Stimulated activated CD4-positive, alpha-beta T cell treated with anti-CD3 and anti-CD28 coated beads, Interleukin-15, amount 100 ng/mL, for 24 hours (primary cell): ENCODE measurements at regions not wholly inside any gene's neighbourhood (a gene's known extent, or its start where the extent isn't known, plus 50 kb on each side); places are given as distances from the start of the nearest gene placed in this dataset.

Source experiments
- DNase-seq: peaks from one replicate; pipeline ENCODE4 v3.0.0-alpha.2; 2020

GRCh38 chr12:75581515-75581914, 70.1 kb upstream of the KRR1 start:
- DNase-seq: no peak

DNA sequence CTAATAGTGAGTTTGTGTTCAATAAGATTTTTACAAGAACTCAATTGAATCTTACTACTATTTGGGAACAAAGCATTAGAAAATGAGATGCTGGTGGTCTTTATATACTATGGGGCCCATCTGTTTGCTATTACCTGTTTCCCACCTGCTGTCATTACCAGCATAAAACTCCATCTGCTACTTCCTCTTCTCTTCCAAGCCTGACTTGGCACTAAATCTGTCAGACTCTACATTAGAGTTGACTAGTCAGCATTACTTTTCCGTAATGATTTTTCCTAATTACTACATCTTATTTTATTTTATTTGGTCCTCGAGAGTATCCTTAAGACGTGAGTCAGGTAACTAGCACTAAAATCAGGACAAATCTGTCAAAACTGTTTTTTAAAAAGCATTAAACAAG, 68.1 kb upstream of the KRR1 start:
- no peak for DNase-seq

- DNase-seq: no peak
Measured at GRCh38 chr12:75578546-75578945, 67.1 kb upstream of the KRR1 start.

DNA sequence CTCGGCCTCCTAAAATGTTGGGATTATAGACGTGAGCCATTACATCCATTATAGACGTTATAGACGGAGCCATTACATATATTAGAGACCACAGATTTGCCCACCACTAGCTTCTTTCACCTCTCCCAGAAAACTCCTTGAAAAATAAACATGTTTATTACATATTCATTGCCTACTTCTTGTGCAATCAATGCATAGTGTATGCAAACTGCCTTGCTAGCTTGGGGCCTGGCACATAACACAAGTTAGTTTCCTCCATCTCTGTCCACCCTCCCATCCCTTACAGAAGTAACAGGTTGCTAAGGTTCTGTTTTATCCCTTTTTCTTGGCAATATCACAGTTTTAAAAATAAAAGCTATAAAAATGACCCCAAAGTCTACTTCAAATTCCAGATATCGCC, 66.4 kb upstream of the KRR1 start:
- no peak for DNase-seq

- DNase-seq: no peak
Measured at GRCh38 chr12:75571656-75572205, 60.3 kb upstream of the KRR1 start.

DNA sequence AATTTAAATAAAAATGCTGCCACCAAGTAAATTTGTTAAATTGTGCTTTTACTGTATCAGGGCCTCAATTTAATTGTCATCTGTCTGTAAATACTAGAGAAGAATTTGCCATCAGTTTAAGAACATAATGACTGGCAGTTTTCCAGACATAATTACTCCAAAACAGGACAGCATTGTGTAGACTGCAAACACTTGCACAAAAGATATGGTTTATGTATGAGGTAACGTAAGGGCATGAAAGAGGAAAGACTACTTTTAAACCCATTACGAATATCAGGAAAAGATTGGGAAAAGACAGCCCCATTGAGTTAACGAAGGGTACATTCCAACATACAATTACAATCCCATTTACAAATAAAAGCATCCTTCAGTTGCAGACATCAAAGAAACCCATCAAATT, 59.8 kb upstream of the KRR1 start:
- no peak for DNase-seq

GRCh38 chr12:75568801-75569200, 57.4 kb upstream of the KRR1 start:
- DNase-seq: no peak

DNA sequence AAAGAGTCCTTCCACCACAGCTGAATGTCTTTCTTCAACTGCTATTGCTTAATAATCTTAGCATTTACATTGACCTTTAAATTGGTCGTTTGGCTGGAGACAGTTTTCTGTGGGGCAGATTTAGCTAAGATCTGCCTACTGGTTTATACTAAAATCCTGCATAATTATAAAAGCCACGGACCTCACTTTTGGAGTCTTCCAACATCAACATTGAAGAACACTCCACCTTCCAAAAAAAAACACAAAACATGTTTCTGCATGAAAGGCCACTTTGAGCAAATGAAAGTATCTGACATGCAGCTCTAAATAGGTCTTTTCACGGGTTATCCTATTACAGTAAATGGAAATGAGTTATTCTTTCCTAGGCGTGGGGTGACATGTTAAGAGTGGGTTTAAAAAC, 57.0 kb upstream of the KRR1 start:
- no peak for DNase-seq

DNA sequence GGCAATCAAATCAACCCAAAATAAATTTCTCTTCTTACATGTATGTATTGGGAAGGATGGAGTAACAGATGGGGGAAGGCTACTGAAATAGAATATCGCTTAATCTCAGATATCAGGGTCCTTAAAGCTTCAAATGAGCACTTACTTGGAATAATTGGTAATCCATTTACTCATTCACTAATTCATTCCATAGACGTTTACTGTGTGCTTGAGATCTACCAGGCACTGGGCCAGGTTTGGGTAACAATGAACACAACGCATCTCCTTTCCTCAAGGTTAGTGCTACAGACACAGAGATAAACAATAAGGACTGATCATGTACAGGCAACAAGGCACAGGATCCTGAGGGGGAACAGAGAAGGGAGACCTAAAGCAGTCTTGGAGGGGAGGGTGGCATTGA, 54.4 kb upstream of the KRR1 start:
- no peak for DNase-seq

GRCh38 chr12:75564852-75565251, 53.4 kb upstream of the KRR1 start:
- no peak for DNase-seq

GRCh38 chr12:75564398-75564797, 53.0 kb upstream of the KRR1 start:
- no peak for DNase-seq

DNA sequence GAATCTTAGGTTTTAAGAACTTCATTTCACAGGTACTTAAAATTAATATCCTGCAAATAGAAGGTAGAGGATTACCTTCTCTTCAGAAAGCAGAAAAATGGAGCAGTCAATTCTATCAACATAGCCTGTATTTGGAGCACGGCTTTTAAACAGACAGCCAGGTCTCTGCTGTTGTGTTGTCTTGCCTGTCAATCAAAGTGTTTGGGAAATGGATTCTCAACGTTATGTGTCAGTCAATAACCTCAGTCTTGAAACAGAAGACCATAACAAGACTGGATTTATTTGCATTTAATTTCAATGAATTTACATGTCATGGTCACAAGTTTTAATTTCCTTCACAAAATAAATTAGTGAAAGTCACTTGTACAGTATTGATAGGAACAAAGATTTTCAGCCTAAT, 51.9 kb upstream of the KRR1 start:
- DNase-seq: no peak

GRCh38 chr12:75561921-75562320, 50.5 kb upstream of the KRR1 start:
- DNase-seq: no peak
